ENCODE measurements at regions not wholly inside any gene's neighbourhood (a gene's known extent, or its start where the extent isn't known, plus 50 kb on each side); places are given as distances from the start of the nearest gene placed in this dataset.

GRCh38 chr1:98398649-98399048 lies 262.9 kb upstream of the SNX7 start:
- TF ChIP-seq CTCF (IDR thresholded peaks at IDR 0.05; ENCODE audit: insufficient read depth, low read length) (no peak), REST (IDR thresholded peaks at IDR 0.05; ENCODE audit: insufficient replicate concordance, low read depth) (no peak), POLR2AphosphoS5 (IDR thresholded peaks at IDR 0.05; ENCODE audit: low read depth) (no peak), GABPA (IDR thresholded peaks at IDR 0.05; ENCODE audit: low read depth) (no peak)
